IMR-90 (cell line): ENCODE measurements at regions not wholly inside any gene's neighbourhood (a gene's known extent, or its start where the extent isn't known, plus 50 kb on each side); places are given as distances from the start of the nearest gene placed in this dataset.

ENCODE experiments used
- BHLHE40 ChIP-seq: fragments of 150-350 bp; IDR thresholded peaks from 2 replicates; pipeline ENCODE4 v1.6.1; 2016; ENCODE audit warnings: mild to moderate bottlenecking, low read depth, low read length
- CHD1 ChIP-seq: IDR thresholded peaks from 2 replicates; pipeline ENCODE4 v1.6.1; 2012; ENCODE audit warnings: low read depth, low read length, improper control_type of control experiment
- CTCF ChIP-seq: conservative IDR thresholded peaks from 2 replicates; pipeline ENCODE4 v1.5.1; 2012; ENCODE audit warnings: mild to moderate bottlenecking, low read depth, low read length, improper control_type of control experiment
- ELK1 ChIP-seq: fragments of 150-350 bp; IDR thresholded peaks from 2 replicates; pipeline ENCODE4 v1.6.1; 2016; ENCODE audit warnings: low read depth, mild to moderate bottlenecking, low read length, moderate library complexity, borderline replicate concordance
- MAFK ChIP-seq: IDR thresholded peaks from 2 replicates; pipeline ENCODE4 v1.6.1; 2012; ENCODE audit warnings: low read depth, low read length, improper control_type of control experiment
- MAZ ChIP-seq: IDR thresholded peaks from 2 replicates; pipeline ENCODE4 v1.6.1; 2012; ENCODE audit warnings: low read depth, mild to moderate bottlenecking, low read length, improper control_type of control experiment, moderate library complexity, borderline replicate concordance
- MXI1 ChIP-seq: IDR thresholded peaks from 2 replicates; pipeline ENCODE4 v1.6.1; 2012; ENCODE audit warnings: low read depth, mild to moderate bottlenecking, low read length, moderate library complexity, borderline replicate concordance
- NFE2L2 ChIP-seq: fragments of 150-350 bp; IDR thresholded peaks from 2 replicates; pipeline ENCODE4 v1.6.1; 2016; ENCODE audit warnings: low read depth, mild to moderate bottlenecking, low read length
- POLR2A ChIP-seq: IDR thresholded peaks from 2 replicates; pipeline ENCODE4 v1.6.1; 2012; ENCODE audit warnings: mild to moderate bottlenecking, low read depth, low read length
- RAD21 ChIP-seq: IDR thresholded peaks from 2 replicates; pipeline ENCODE4 v1.6.1; 2012; ENCODE audit warnings: low read length, improper control_type of control experiment
- RFX5 ChIP-seq: IDR thresholded peaks from 2 replicates; pipeline ENCODE4 v1.8.0; 2012; ENCODE audit warnings: low read depth, mild to moderate bottlenecking, low read length, moderate library complexity
- USF2 ChIP-seq: fragments of 150-350 bp; IDR thresholded peaks from 2 replicates; pipeline ENCODE4 v1.6.1; 2017; ENCODE audit warnings: mild to moderate bottlenecking, antibody characterized with exemption, low read length, low read depth

- TF ChIP-seq CTCF (peak; percentile 32), USF2 (no peak), RAD21 (peak; percentile 45), RFX5 (no peak), POLR2A (no peak), BHLHE40 (no peak), MAZ (no peak), MAFK (no peak), ELK1 (no peak), CHD1 (no peak), NFE2L2 (no peak), MXI1 (no peak)
Measured at GRCh38 chr12:60421741-60422140, 825.9 kb downstream of the SLC16A7 start.
